ENCODE measurements at regions not wholly inside any gene's neighbourhood (a gene's known extent, or its start where the extent isn't known, plus 50 kb on each side); places are given as distances from the start of the nearest gene placed in this dataset.
"Not testable (repeated sequence)": the region's sequence is repeated elsewhere in the genome, so short reads cannot be mapped to it uniquely, and the experiment has no call there.

DNA sequence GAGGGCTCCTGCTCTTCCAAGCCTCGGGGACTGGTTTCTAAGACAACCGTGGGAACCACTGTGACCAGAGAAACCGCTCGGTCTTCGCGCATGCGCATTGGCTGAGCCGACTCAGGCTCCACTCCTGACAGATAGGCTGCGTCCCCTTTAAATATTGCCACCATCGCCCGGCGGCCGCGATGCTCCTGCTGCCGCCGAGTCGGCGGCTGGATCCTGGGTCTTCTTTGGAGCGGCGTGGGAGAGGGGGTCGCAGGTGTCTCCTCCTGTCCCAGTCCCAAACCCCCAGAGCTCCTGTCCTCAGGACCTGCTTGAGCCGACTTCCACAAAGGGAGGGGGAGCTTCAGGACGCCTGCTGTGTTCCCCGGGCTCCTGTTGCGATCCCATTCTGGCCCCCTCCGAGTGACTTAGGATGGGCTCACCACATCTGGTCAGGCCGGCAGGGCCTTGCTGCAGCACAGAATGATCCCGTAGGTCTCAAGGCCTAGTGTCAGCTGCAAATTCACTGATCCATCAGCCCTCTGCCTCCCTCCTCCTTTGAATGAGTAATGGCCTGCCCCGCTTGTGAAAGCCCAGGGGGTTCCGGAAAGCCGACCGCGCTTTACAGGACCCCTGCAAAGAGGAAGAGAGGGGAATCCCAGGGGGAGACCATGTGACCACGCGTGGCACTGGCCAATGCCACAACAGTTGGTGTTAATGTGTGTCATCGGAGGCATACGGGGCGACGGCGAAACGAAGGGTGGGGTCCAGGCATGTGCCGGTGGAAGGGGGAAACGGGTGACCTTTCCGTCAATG is 683.2 kb upstream of the TPTE start:
- DNase-seq = no peak

DNA sequence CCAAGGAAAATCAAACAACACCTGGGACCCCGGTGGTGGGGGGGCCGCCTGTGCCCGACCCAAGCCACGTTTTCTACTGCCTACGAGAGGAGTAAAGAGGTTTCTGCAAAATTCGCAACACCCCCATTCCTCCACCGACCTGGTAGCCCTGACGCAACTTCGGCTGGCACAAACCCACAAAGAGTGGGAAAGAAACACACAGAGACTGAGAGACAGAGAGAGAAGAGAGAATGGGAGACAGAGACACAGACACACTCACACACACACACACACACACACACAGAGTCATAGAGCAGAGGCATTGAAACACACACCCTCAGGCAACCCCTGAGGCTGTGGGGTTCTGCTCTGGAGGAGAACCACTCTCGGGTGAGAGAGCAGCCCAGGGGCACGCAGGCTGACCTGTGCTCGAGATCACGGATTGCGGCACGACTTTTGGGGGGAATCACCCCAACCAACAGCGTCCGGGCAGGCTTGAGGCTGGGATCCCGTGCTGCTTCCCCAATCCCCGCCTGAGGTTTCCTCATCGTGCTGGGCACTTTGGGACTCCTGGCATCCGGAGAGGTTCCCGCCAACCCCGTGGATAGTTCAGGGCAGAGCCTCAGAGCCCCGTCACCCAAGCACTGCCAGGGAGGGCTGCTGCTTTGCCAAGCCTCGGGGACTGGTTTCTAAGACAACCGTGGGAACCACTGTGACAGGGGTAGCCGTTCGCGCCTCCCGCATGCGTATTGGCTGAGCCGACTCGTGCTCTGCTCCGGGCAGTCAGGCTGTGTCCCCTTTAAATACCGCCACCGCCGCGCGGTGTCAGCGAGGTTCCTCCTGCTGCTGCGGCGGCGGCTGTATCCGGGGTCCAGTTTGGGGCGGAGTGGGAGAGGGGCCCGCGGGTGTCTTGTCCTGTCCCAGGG is 682.4 kb upstream of the TPTE start:
- DNase-seq = no peak

DNA sequence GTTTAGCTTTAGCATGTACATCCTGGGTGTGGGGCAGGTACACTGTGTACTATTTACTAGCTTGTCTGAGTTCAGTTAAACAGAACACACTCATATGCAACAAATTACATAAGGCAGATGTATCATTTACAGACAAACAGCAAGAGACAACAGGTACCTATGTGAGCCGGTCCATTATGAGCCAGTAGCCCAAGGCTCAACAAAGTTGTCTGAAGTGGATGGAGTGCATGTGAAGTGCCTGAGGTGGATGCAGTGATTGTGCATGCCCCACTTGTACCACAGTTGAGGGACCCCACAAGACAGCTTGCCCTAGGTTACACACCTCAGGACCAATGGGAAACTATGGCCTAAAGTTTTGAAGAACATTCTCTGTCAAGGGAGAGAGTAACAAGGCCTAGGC is 677.3 kb upstream of the TPTE start:
- DNase-seq = not testable (repeated sequence)

DNA sequence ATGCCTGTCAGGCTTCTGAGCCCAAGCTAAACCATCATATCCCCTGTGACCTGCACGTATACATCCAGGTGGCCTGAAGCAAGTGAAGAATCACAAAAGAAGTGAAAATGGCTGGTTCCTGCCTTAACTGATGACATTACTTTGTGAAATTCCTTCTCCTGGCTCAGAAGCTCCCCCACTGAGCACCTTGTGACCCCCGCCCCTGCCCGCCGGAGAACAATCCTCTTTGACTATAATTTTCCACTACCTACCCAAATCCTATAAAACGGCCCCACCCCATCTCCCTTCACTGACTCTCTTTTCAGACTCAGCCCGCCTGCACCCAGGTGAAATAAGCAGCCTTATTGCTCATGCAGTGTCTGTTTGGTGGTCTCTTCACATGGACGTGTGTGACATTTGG is 673.9 kb upstream of the TPTE start:
- not testable (repeated sequence) for DNase-seq

DNA sequence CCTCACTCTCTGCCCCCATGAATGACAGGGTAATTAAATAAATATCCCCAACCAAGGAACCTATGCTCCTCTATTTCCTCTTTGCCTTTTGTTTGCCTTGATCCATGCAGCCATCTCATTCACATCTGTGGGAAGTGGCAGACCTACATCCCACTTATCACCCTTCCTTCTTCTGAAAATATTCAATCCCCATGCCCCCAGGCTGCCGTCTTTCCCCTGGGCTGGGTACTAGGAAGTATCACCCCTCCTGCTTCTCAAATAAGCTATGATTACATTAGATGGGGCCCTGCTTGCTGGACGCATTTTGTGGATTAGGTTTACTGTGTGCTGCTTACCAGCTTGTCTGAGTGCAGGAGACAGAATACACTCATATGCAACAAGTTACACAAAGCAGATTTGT is 670.2 kb upstream of the TPTE start:
- peak; percentile 10 for DNase-seq

DNA sequence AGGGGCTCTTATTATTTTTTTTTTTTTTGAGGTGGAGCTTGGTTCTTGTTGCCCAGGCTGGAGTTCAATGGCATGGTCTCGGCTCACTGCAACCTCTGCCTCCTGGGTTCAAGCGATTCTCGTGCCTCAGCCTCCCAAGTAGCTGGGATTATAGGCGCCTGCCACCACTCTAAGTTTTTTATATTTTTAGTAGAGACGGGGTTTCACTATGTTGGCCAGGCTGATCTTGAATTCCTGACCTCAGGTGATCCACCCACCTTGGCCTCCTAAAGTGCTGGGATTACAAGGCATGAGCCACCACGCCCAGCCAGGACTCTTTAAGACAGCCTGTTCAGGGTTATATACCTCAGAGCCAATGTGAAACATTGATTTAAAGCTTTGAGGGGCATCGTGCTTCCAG is 669.7 kb upstream of the TPTE start:
- not testable (repeated sequence) for DNase-seq

DNA sequence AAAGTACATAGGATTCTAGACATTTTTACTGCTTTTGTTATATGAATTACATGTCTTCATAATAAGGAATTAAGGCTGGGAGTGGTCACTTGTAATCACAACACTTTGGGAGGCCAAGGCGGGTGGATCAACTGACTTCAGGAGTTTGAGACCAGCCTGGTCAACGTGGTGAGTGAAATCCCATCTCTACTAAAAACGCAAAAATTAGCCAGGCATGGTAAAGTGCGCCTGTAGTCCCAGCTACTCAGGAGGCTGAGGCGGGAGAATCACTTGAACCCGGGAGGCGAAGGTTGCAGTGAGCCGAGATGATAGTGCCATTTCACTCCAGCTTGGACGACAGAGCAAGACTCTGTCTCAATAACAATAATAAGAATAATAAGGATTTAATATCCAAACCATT is 663.8 kb upstream of the TPTE start:
- DNase-seq = not testable (repeated sequence)

DNA sequence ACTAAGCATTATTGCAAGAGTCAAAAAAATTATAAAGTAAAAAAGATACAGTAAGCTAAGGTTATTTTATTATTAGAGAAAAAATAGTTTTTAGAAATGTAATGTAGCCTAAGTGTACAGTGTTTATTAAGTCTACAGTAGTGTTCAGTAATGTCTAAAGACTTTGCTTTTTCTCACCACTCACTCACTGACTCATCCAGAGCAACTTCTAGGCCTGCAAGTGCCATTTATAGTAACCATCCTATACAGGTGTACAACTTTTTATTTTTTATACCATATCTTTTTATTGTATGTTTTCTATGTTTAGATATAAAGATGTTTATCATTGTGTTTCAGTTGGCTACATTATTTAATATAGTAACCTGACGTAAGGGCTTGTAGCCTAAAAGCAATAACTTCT is 661.5 kb upstream of the TPTE start:
- not testable (repeated sequence) for DNase-seq

DNA sequence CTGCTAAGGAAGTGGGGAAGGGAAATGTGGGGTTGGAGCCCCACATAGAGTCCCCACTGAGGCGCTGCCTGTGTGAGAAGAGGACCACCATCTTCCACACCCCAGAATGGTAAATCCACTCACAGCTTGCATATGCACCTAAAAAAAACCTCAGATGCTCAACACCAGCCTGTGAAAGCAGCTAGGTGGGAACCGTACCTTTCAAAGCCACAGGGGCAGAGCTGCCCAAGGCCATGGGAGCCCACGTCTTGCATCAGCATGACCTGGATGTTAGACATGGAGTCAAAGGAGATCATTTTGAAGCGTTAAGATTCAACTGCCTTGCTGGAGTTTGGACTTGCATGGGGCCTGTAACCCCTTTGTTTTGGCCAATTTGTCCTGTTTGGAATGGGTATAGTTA is 658.9 kb upstream of the TPTE start:
- DNase-seq = not testable (repeated sequence)

DNA sequence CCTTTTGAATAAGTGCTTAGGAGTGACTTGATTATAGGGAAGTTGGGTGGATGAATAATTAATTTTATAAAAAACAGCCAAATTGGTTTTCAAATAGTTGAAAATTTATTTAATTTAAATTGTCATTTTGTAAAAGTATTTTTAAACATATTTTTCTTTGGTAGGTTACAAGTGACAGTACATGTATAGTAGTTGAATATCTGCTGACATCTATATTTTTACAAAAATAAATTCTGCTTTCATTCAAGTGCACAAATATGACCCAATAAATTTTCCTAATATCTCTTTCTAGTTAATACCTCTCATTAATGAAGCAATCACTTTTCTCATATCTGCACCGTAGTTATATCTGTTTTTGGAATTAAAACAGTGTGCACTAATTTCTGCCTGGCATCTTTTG is 653.6 kb upstream of the TPTE start:
- not testable (repeated sequence) for DNase-seq

DNA sequence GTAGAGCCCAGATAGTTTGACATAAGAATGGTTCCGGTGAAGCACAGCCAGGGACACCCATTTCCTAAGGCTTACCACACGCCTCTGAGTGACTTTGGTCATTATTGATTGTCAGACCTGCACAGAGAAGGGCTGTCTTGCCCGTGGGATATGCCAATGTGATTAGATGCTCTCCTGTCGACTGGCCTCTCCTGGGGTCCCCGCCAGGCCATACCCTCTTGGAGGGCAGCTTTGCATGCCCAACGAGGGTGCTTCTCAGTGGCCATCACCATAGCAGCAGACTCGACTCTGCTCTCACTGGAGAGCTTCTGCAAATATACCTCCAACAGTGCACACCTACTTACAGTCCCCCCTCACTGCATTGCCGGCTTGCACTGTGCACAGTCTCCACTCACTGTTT is 648.3 kb upstream of the TPTE start:
- not testable (repeated sequence) for DNase-seq

DNA sequence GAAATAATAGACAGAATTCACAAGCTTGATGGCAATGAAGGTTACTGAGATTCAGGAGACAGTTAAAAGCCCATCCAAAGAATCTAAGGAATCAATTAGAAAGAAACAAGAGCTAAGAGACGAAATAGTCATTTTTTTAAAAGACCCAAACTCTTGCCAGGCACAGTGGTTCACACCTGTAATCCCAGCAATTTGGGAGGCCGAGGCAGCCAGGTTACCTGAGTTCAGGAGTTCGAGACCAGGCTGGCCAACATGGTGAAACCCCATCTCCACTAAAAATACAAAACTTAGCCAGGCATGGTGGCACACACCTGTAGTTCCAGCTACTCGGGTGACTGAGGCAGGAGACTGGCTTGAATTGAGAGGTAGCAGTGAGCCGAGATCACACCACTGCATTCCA is 647.2 kb upstream of the TPTE start:
- not testable (repeated sequence) for DNase-seq

DNA sequence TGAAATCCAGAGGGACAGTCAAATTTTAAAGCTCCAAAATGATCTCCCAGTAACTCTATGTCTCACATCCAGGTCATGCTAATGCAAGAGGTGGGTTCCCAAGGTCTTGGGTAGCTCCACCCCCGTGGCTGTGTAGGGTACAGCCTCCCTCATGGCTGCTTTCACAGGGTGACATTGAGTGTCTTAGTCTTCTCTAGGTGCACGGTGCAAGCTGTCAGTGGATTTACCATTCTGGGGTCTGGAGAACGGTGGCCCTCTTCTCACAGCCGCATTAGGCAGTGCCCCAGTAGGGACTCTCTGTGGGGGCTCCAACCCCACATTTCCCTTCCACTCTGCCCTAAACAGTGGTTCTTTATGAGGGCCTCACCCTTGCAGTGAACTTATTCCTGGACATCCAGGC is 640.0 kb upstream of the TPTE start:
- DNase-seq = not testable (repeated sequence)

DNA sequence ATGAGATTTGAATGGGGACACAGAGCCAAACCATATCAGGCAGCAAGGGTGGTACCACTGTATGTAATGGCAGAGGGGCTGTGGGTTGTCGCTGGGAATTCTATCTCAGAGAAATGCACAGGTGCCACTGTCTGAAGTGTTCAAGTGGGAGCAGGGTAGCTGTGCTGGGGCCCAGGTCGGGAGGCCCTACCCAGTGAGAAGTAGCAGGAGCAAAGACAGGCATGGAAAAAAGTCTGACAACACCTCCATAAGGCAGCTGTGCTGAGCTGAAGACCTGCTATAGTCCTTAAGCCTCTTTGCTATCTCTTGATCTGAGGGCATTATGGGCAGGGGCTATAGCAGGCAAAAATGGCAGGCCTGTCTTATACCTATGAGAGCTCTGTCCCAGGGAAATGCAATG is 638.3 kb upstream of the TPTE start:
- not testable (repeated sequence) for DNase-seq

DNA sequence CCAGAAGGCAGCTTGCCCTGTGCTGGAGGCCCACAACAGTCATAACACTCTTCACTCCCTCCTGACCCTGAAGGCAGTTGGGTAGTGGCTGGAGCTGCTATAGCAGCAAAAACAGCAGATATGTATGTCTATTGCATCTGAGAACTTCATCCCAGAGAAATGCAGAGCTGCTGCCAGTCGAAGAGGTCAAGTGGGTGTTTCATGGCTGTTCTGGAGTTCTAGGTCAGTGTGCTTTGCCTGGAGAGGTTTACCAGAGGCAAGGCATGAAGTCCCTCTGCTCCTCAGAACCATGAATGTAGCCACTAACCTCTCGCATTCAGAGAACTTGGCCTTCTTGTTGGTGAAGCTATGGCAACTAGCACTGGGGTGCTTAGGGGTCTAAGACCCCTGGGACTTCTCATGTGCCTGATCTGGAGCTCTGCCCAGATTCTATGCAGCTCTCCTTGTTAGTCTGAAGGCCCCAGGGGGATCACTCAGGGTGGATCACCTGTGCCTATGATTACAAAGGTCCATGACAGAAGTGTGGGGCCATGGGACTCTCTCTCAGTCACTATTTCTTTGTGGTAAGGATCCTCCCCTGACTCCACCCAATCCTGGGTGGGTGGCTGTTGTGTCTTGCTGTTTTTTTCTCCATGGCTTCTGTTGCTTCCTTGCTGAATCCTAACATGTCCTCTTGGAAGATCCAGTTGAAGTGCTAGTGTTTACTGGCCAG is 637.7 kb upstream of the TPTE start:
- not testable (repeated sequence) for DNase-seq

DNA sequence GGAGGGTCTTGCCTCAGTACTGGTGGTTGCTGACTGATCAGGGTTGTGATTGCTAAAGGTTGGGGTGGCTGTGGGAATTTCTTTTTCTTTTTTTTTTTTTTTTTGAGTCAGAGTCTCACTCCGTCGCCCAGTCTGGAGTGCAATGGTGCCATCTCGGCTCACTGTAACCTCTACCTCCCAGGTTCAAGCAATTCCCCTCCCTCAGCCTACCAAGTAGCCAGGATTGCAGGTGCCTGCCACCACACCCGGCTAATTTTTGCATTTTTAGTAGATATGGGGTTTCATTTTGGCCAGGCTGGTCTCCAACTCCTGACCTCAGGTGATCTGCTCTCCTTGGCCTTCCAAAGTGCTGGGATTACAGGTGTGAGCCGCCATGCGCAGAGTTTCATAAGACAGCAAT is 632.9 kb upstream of the TPTE start:
- DNase-seq = not testable (repeated sequence)

DNA sequence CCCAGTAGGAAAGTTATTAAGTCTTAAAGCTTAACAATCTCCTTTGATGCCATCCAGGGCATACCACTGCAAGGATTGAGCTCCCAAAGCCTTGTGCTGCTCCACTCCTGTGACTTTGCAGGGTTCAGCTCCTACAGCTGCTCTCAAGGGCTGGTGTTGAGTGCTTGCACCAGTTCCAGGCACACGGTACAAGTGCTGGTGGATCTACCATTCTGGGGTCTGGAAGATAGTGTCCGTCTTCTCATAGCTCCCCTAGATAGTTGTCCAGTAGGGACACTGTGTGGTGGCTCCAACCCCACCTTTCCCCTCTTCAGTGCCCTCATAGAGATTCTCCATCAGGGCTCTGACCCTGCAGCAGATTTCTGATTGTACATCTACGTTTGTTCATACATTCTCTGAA is 617.8 kb upstream of the TPTE start:
- DNase-seq = not testable (repeated sequence)

DNA sequence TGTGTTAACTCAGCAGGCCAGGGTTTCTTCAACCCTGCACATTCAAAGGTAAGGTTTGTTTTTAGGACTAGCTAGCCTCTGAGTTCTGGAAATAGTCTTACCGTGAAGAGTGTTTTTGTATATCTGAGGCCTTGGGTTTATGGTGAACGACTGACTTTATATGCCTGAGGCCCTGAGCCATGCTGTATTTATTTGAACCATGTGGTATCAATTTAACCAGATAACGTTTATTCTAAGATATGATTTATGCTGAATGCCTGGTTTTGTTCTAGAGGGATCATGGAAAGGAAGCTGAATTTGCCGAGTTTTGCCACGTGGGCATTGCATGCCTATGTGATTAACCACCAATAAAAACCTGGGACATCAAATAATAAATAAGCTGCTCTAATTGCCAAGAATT is 607.2 kb upstream of the TPTE start:
- DNase-seq = not testable (repeated sequence)

DNA sequence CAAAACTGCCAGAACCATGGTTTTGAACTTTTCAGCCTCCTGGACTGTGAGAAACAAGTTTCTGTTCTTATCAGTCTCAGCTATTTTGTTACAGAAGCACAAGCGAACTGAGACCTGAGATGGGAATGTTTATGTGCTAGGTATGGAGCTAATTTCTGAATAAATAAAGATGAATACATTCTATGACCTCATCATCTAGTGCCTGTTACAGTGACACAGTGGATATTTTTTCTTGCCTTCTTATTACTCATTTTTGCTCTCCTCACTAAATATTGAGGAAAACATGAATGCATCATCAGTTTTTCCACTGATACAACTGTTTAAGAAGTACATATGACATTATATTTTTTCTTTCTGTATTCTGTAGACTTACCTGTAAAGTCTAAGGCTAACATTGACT is 601.9 kb upstream of the TPTE start:
- not testable (repeated sequence) for DNase-seq

DNA sequence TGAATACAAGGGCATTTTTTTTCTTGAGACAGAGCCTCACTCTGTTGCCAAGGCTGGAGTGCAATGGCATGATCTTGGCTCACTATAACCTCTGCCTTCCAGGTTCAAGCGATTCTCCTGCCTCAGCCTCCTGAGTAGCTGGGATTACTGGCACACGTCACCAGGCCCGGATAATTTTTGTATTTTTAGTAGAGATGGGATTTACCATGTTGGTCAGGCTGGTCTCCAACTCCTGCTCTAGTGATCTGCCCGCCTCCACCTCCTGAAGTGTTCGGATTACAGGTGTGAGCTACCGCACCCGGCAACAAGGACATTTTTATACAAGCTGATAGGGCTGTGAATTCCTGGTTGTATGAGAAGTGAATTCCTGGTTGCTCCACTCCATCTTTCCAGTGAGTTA is 577.7 kb upstream of the TPTE start:
- not testable (repeated sequence) for DNase-seq

DNA sequence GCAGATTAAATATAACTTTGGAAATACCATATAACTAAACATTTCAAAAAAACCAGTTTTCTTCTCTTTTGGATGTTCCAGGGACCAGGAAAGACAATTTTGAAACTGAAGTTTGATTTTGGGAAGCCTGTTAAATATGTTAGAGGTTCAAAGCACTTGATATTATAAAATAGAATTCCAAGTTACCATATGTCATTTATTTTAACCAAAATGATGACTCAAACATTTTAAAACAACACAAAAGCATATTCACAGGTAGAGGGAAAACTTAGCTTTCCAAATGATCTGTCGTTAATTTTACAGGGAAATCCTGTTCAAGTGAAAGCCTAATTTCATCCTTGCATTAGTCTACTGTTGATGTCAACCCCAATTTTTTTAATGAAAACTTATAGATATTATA is 575.3 kb upstream of the TPTE start:
- not testable (repeated sequence) for DNase-seq

DNA sequence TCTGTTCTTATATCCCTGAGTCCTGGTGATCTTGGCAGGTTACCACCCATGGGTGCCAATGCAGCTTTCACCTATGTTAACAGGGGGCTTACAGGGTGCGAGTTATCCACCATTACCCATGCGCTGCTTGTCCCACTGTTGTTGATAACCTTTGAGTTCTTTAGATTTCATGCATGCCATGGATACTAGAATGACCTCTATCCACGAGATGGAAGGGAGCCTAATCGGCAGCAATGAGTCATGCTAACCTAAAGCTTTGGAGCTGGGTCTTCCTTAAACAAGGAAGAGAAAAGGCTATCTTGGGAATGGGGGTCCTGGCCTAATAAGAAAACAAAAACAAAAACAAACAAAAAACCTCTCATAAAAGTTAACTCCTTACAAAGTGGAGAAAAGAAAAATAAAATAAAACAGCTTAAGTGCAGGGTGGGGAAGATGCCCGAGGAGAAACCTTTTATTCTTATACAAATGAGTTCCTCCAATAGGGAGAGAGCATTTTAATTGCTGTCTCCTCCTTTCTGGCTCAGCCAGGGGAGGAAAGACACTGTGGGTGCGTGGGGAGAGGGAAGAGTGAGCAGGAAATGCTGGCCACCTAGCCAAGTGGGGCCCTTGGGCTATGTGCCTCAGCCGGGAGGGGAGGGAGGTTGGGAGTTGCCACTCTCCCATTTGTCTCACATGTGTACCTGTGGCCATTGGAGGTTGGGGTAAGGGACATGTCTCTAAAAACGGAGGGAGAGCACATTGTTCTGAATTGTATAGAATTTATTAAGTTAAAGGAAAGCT is 571.7 kb upstream of the TPTE start:
- not testable (repeated sequence) for DNase-seq

Data from NCI-H69 (cell line).